B cell (primary cell): ENCODE measurements at regions not wholly inside any gene's neighbourhood (a gene's known extent, or its start where the extent isn't known, plus 50 kb on each side); places are given as distances from the start of the nearest gene placed in this dataset.

Source experiments
- ATAC-seq: fragments of 200-7000 bp; cut with Tn5 transposase; one replicate; pipeline ENCODE4 v1.10.0; 2021; ENCODE audit warnings: low read depth, mild to moderate bottlenecking, moderate number of reproducible peaks, moderate library complexity
- CTCF ChIA-PET: fragments of 350-600 bp; sonication (Branson Sonifier 250); formaldehyde crosslinking; loops from one replicate; lab custom pipeline; 2021; ENCODE audit warnings: antibody characterized with exemption, inconsistent platforms; lab: Charles Lee
- POLR2A ChIA-PET: fragments of 350-600 bp; sonication (Branson Sonifier 250); formaldehyde crosslinking; loops from one replicate; lab custom pipeline; 2021; ENCODE audit warnings: antibody characterized with exemption; lab: Charles Lee
- DNase-seq: peaks from one replicate; pipeline ENCODE4 v3.0.0; 2013
- H2AFZ ChIP-seq: 2 replicates; pipeline ENCODE4 v1.6.1; 2012; ENCODE audit warnings: mild to moderate bottlenecking, low read depth, low read length; ENCODE audit not compliant: insufficient read depth, poor library complexity, severe bottlenecking
- H3K27ac ChIP-seq, 2 donors: 1 replicate in 1 of 2; 2 replicates in 1 of 2; pipeline ENCODE4 v1.5.1; 2012 to 2013; ENCODE audit warnings: low read length in 2 of 2, mild to moderate bottlenecking in 2 of 2, moderate library complexity in 1 of 2
- H3K27me3 ChIP-seq, 4 experiments: fragments of 200-600 bp in 1 of 4; sonication (generic) in 1 of 4; replicated peaks in 1 of 4; 1 replicate in 2 of 4; 2 replicates in 2 of 4; pipeline versions ENCODE4 v1.6.1 to v1.7.0; 2013 to 2016; ENCODE audit warnings: low read length in 3 of 4, mild to moderate bottlenecking in 2 of 4, mixed read lengths in 1 of 4, moderate library complexity in 1 of 4; ENCODE audit not compliant: insufficient read depth in 4 of 4, control insufficient read depth in 3 of 4; ENCODE audit errors: control extremely low read depth in 1 of 4
- H3K36me3 ChIP-seq, 2 experiments: replicated peaks in 1 of 2; 1 replicate in 1 of 2; 2 replicates in 1 of 2; pipeline versions ENCODE4 v1.6.1 to v1.7.1; 2013; ENCODE audit warnings: low read length in 1 of 2; ENCODE audit not compliant: insufficient read depth in 2 of 2, control insufficient read depth in 1 of 2; ENCODE audit errors: control extremely low read depth in 1 of 2, extremely low read depth in 1 of 2
- H3K4me1 ChIP-seq, 2 donors: fragments of 200-600 bp in 1 of 2; sonication (generic) in 1 of 2; 1 replicate in 1 of 2; 2 replicates in 1 of 2; pipeline versions ENCODE4 v1.5.1 to v1.6.1; 2013 to 2017; ENCODE audit warnings: low read length in 2 of 2; ENCODE audit not compliant: control insufficient read depth in 2 of 2, insufficient read depth in 2 of 2
- H3K4me2 ChIP-seq: replicated peaks from 2 replicates; pipeline ENCODE3; 2012; ENCODE audit warnings: mild to moderate bottlenecking, low read depth, low read length; ENCODE audit not compliant: poor library complexity, severe bottlenecking
- H3K4me3 ChIP-seq, 5 experiments: fragments of 200-600 bp in 1 of 5; sonication (generic) in 1 of 5; 1 replicate in 3 of 5; 2 replicates in 2 of 5; pipeline versions ENCODE4 v1.5.1 to v1.7.0; 2011 to 2016; ENCODE audit warnings: low read length in 4 of 5, mild to moderate bottlenecking in 4 of 5, low read depth in 2 of 5, control low read depth in 1 of 5, moderate library complexity in 1 of 5; ENCODE audit not compliant: insufficient read depth in 1 of 5; ENCODE audit errors: control extremely low read depth in 1 of 5, extremely low read depth in 1 of 5
- H3K79me2 ChIP-seq: fragments of 200-600 bp; sonication (generic); one replicate; pipeline ENCODE4 v1.6.0; 2016; ENCODE audit warnings: low read length; ENCODE audit not compliant: control insufficient read depth, insufficient read depth
- H3K9ac ChIP-seq: fragments of 200-600 bp; sonication (generic); 2 replicates; pipeline ENCODE4 v1.6.1; 2017; ENCODE audit warnings: mild to moderate bottlenecking, low read length, moderate library complexity
- H3K9me3 ChIP-seq, 3 donors: one replicate each; pipeline versions ENCODE4 v1.6.1 to v1.7.1; 2013; ENCODE audit warnings: low read length in 2 of 3; ENCODE audit not compliant: control insufficient read depth in 2 of 3, insufficient read depth in 1 of 3; ENCODE audit errors: control extremely low read depth in 1 of 3
- H4K20me1 ChIP-seq: 2 replicates; pipeline ENCODE4 v1.6.0; 2012; ENCODE audit warnings: mild to moderate bottlenecking, low read length; ENCODE audit not compliant: insufficient read depth, control insufficient read depth, poor library complexity, severe bottlenecking
- H3K27ac Mint-ChIP-seq: one replicate; pipeline ENCODE4 v1.8.0; 2021; ENCODE audit warnings: mixed read lengths
- H3K27me3 Mint-ChIP-seq: one replicate; pipeline ENCODE4 v1.8.0; 2021; ENCODE audit warnings: mixed read lengths
- H3K4me1 Mint-ChIP-seq: one replicate; pipeline ENCODE4 v1.8.0; 2021; ENCODE audit warnings: mixed read lengths
- H3K4me3 Mint-ChIP-seq: one replicate; pipeline ENCODE4 v1.8.0; 2021; ENCODE audit warnings: mixed read lengths
- H3K9me3 Mint-ChIP-seq: one replicate; pipeline ENCODE4 v1.8.0; 2022; ENCODE audit warnings: mixed read lengths; ENCODE audit not compliant: insufficient read depth
- EZH2 ChIP-seq: IDR thresholded peaks from 2 replicates; pipeline ENCODE4 v1.6.1; 2012; ENCODE audit warnings: borderline replicate concordance, low read depth, mild to moderate bottlenecking, moderate library complexity, low read length; ENCODE audit not compliant: insufficient read depth, poor library complexity, severe bottlenecking
- WGBS: methylation state at CpG from one replicate; pipeline ENCODE4 v1.1.5; 2013; ENCODE audit warnings: missing lambda C conversion rate; ENCODE audit not compliant: insufficient coverage; 5-methylcytosine and 5-hydroxymethylcytosine counted together
- intact Hi-C: fragments of 100-400 bp; cut with micrococcal nuclease; formaldehyde crosslinking; loops from one replicate; pipeline ENCODE4 v1.10.0; 2022
- TF ChIP-seq, protein P1 (sequence below): fragments of 200-600 bp; IDR thresholded peaks from one replicate; pipeline ENCODE4 v1.8.0; 2022; ENCODE audit warnings: antibody characterized with exemption, mild to moderate bottlenecking

DNA sequence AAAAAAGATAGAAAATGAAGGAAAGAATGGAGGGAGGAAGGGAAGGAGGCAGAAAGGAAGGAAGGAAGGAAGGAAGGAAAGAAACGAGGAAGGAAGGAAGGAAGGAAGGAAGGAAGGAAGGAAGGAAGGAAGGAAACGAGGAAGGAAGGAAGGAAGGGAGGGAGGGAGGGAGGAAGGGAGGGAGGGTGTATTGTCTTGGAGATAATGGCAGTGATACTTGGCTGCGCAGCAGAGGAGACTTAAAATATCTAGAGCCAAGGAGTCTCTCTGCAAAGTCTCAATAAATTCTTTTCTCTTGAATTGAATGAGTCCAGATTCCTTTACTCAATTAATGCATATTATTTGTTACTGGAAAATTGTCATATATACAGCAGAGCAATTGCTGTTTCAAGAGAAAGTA is 1059.7 kb downstream of the ZPLD1 start:
- CTCF ChIA-PET: no interaction called here
- Mint-ChIP-seq H3K4me3 (no peak overlapping the region), H3K27ac (no peak overlapping the region), H3K9me3 (no peaks in the 10 kb centered on the region), H3K4me1 (no peaks in the 10 kb centered on the region), H3K27me3 (no peaks in the 10 kb centered on the region)
- no peaks in the 10 kb centered on the region for H3K36me3 ChIP-seq
- H3K9ac ChIP-seq: no peak overlapping the region
- no peak overlapping the region for H3K27ac ChIP-seq
- H3K27me3 ChIP-seq: no peaks in the 10 kb centered on the region
- ATAC-seq (no peak), DNase-seq (no peak)
- no peaks in the 10 kb centered on the region for H3K79me2 ChIP-seq
- POLR2A ChIA-PET: no interaction called here
- no peak for TF ChIP-seq EZH2
- TF ChIP-seq, protein P1, sequence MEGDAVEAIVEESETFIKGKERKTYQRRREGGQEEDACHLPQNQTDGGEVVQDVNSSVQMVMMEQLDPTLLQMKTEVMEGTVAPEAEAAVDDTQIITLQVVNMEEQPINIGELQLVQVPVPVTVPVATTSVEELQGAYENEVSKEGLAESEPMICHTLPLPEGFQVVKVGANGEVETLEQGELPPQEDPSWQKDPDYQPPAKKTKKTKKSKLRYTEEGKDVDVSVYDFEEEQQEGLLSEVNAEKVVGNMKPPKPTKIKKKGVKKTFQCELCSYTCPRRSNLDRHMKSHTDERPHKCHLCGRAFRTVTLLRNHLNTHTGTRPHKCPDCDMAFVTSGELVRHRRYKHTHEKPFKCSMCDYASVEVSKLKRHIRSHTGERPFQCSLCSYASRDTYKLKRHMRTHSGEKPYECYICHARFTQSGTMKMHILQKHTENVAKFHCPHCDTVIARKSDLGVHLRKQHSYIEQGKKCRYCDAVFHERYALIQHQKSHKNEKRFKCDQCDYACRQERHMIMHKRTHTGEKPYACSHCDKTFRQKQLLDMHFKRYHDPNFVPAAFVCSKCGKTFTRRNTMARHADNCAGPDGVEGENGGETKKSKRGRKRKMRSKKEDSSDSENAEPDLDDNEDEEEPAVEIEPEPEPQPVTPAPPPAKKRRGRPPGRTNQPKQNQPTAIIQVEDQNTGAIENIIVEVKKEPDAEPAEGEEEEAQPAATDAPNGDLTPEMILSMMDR: no peak
- no peak overlapping the region for H3K4me2 ChIP-seq
- H2AFZ ChIP-seq: no peak overlapping the region
- intact Hi-C loops: no loop called here
- no peaks in the 10 kb centered on the region for H3K4me1 ChIP-seq
- WGBS: 51% methylated on average over 2 of the region's 3 CpGs
- no peak overlapping the region for H3K4me3 ChIP-seq
- H4K20me1 ChIP-seq: no peaks in the 10 kb centered on the region
- no peaks in the 10 kb centered on the region for H3K9me3 ChIP-seq

DNA sequence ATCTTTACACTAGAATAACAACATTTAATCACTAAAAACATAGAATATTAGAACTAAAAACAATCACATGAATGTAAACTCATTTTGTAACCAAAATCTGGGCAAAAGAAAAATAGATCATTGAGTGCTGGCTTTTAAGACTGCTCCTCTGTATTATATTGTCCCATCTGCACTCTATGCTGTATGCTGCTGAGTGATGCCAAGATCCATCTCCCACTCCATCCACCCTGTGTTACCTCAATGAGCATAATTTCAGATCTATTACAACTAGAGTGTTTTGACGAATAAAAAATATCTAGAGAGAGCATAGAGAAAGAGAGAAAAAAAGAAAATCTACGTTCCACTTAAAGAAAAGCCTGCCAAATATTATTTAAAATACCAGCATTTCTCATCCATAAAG is 1060.4 kb downstream of the ZPLD1 start:
- Histone ChIP-seq H3K4me2 (no peak overlapping the region), H3K36me3 (no peaks in the 10 kb centered on the region), H3K79me2 (no peaks in the 10 kb centered on the region), H3K4me3 (no peak overlapping the region), H4K20me1 (no peaks in the 10 kb centered on the region), H3K4me1 (no peaks in the 10 kb centered on the region), H3K9me3 (peaks cover 0 to 1% (median 0%) of the 10 kb centered on the region in 3 donors), H3K27ac (no peak overlapping the region), H2AFZ (no peak overlapping the region), H3K27me3 (no peaks in the 10 kb centered on the region), H3K9ac (no peak overlapping the region)
- intact Hi-C loops: no loop called here
- no peak for TF ChIP-seq EZH2
- TF ChIP-seq, protein P1: no peak
- POLR2A ChIA-PET: no interaction called here
- WGBS: no CpG with 5 or more reads among the region's 2 CpGs
- CTCF ChIA-PET: no interaction called here
- Mint-ChIP-seq H3K4me1 (no peaks in the 10 kb centered on the region), H3K9me3 (no peaks in the 10 kb centered on the region), H3K27ac (no peak overlapping the region), H3K4me3 (no peak overlapping the region), H3K27me3 (no peaks in the 10 kb centered on the region)
- DNase-seq (no peak), ATAC-seq (no peak)
